Right kidney (tissue), 1 donor: ENCODE measurements at regions not wholly inside any gene's neighbourhood (a gene's known extent, or its start where the extent isn't known, plus 50 kb on each side); places are given as distances from the start of the nearest gene placed in this dataset.
A peak's percentile ranks its signal among the peaks of the same experiment; 100 is the strongest.
"Not testable (repeated sequence)": the region's sequence is repeated elsewhere in the genome, so short reads cannot be mapped to it uniquely, and the experiment has no call there.

Experiments used
- DNase-seq: peaks from one replicate; pipeline ENCODE4 v3.0.0-alpha.2; 2016

DNA sequence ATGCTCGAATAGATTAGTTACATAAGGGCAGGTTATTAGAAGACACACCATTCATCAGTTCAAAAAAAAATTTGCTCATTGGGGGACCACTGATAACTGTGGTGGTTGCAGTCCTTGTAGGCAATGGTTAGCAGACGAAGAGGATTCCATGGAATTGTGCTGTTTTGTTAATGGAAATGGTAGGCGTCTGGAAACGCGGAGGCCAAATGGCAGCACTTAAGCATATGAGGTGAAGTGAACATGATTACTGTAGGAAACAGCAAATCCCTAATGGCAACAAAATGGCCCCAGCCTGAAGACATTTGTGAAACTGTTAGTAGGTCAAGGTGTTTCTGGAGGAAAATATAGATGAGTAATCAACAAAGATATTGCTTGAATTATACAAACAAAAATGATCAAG lies 535.4 kb upstream of the PTPRD start:
- no peak for DNase-seq

DNA sequence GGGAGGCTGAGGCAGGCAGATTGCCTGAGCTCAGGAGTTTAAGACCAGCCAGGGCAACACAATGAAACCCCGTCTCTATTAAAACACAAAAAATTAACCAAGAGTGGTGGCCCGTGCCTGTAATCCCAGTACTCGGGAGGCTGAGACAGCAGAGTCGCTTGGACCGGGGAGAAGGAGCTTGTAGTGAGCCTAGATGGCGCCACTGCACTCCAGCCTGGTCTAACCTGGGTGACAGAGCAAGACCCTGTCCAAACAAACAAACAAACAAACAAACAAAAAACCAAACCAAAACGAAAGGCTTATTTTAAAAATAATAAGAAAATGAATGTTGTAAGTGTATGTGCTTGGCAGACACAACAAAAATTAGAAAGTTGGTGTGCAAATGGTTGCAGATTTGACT lies 536.3 kb upstream of the PTPRD start:
- no peak for DNase-seq

- DNase-seq: no peak
Measured at GRCh38 chr9:11158063-11158462, 545.3 kb upstream of the PTPRD start.

GRCh38 chr9:11158676-11159075 lies 545.9 kb upstream of the PTPRD start:
- DNase-seq: no peak

- DNase-seq: no peak
Measured at GRCh38 chr9:11159318-11159862, 546.6 kb upstream of the PTPRD start.

DNA sequence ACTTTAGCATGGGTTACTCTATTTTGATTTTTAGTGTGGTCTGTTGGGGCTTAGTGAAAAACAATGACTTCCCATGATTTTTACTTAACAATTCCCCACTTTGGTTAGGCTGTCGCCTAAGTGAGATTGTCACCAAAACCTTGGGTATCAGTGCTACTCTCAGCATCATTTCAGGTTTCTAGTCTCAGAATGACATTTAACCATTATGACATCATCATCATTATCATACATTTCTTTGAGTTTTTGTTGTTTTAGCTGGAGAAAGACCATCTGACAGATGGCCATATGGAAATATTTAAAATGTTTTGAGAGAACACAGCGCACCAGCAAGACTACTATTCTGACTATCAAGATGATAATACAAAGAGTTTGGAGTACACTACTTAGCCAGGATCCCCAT lies 551.0 kb upstream of the PTPRD start:
- no peak for DNase-seq

DNA sequence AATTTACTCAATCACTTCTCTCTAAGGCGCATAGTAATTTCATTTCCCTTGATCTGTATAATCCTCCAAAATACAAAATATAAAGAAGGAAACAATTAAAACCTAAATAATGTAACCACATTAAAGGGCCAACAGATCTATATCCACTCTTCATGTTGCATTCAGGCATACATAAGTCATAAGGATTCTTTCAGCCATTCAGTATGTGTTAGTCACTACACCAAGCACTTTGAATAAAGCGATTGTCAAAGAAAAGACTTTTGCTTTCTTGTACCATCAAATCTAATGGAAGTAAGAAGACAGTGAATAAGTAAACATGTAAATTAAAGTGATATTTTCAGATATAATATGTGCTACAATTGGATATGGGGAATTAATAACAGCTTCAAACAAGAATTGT lies 569.2 kb upstream of the PTPRD start:
- no peak for DNase-seq

DNA sequence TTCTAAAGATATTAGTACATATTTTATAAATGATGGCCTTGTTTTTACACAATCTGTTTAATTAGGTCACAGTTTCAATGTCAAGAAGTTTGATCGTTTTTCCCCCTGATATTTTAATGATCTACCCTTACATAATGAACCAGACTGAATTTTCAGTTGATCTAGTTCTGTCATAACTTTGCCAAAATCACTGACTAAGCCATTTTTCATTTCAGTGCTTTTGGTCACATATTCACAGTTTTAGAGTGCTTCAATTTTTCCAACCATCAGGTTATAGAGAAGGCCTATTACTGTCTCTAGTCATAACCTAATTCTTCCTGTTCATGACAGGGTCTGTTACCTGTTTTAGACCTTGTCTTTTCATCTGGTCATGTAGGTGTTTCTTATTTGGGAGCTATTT lies 577.9 kb upstream of the PTPRD start:
- DNase-seq: no peak

- DNase-seq: no peak
Measured at GRCh38 chr9:11192993-11193392, 580.2 kb upstream of the PTPRD start.

DNA sequence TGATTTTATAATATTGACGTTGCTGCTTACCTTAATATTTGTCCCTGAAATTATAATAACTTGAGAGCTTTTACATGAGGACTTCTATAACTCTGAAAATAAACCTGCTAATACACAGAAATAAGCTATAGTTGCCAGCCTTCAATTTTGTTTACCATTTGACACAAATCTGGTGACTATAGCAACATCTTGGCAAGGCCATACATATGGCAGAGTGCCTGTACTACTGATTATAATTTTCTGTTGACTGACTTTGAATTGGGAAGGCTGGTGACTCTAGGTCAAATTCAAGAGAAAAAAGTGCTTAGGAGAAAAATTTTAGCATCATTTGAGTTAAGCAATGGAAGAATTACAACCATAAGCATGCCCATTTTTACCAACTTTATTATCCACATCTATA lies 581.4 kb upstream of the PTPRD start:
- no peak for DNase-seq

GRCh38 chr9:11196840-11197365 lies 584.1 kb upstream of the PTPRD start:
- not testable (repeated sequence) for DNase-seq

DNA sequence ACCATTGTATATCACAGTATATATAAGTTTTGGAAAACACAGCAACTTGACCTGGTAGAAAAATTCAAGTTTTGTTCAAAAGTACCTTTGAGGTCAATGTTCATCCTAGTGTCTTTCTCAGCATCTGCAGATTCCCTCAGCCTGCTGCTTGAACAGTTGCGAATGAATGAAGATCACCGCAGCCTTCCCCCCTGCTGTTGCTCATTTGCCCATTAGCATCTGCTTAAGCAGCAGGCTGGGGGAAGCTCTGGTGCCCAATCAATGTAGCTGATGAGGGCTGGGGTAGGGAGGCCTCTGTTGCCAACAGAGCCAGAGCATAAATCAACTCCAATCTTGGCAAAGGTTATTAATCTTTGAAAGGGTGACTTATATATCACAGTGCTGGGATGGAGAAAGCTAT lies 586.5 kb upstream of the PTPRD start:
- no peak for DNase-seq

GRCh38 chr9:11204521-11204920 lies 591.7 kb upstream of the PTPRD start:
- DNase-seq: no peak

- DNase-seq: no peak
Measured at GRCh38 chr9:11206925-11207324, 594.1 kb upstream of the PTPRD start.

DNA sequence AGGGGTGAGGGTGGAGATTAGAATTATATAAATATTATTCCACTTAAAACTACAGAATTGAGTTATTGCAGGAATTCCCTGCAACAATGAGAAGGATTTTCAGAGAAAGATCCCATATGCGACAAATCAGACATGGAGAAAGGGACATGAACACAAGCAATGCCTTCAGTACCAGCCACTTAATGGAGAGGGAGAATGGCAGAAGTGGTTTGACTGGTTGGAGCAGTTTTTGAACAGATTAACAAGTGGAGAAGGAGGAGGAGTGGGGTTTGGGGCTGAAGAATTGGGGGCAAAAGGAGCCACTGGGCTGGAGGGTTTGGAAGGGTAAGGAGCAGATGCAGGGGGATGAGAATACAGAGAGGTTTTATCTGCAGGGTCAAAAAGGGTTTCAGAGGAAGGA lies 620.9 kb upstream of the PTPRD start:
- DNase-seq: no peak

DNA sequence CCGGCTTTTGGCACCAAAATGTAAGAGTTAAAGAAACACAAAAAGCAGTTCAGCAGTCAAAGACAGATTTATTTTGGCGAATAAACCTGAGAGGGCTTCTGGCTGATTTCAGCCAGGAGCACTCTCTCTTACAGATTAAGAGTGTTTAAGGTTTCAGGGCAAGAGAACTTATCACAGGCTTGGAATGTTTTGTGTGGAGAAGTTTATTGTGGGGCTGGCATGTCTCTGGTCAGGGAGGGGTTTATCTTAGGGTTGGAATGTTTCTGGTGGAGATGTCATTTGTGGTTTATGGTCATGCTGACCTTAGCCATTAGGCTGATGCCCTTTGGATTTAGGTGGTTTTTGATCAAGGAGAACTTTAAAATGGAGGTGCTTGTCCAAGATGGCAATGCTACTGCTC lies 622.3 kb upstream of the PTPRD start:
- no peak for DNase-seq

DNA sequence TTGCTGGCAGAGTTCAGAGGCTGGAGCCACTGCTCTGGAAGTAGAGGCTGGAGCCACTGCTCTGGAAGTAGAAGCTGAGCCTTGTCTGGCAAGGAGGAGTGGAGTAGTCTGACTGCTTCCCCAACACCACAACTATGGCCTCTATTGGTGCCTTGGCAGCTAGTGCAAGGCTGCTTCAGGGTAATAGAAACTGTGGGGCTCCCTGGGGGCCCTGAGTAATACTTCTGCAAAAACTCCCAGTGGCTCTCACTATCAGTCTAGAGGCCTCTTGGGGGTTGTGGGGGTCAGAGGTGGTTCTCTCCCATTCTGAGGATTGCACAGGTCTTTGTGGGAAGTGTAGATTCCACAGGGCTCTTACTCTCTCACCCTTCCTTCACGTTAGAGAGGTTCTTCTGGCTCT lies 629.0 kb upstream of the PTPRD start:
- DNase-seq: no peak

DNA sequence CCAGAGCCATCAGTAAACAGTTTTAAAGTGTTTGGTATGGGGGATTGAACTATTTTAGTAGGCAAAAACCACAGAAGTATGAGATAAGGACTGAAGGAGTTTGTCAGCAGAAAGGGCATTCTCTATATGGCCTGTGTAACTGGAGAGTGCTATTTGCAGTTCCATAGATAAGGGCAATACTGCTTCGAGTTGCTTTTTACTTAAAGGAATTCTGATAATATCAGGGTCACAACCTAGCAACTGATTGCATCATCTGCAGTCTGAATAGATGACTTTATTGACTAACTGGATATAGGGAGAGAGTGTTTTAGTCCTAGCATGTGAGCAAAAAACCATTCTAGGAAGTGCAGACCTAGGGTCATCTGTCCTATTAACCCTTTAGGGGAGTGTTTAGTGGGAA lies 645.2 kb upstream of the PTPRD start:
- no peak for DNase-seq

DNA sequence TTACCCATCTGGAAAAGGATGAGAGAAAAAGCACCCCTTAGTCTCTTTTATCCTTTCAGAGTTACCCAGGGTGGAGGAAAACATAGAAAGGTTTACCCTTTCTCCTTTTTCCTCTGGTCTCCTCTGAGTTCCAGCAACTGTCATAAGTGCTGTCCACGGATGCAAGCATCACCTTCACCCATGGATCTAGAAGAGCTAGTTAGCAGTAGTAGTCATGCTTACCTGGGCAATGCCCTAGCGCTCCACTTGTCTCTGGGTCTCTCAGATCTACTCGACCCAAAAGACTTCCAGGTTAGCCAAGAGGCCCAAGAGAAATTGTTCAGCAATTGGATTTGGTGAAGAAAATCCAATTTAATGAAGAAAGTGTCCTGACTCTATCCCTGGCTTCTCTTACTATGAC lies 656.2 kb upstream of the PTPRD start:
- DNase-seq: no peak

DNA sequence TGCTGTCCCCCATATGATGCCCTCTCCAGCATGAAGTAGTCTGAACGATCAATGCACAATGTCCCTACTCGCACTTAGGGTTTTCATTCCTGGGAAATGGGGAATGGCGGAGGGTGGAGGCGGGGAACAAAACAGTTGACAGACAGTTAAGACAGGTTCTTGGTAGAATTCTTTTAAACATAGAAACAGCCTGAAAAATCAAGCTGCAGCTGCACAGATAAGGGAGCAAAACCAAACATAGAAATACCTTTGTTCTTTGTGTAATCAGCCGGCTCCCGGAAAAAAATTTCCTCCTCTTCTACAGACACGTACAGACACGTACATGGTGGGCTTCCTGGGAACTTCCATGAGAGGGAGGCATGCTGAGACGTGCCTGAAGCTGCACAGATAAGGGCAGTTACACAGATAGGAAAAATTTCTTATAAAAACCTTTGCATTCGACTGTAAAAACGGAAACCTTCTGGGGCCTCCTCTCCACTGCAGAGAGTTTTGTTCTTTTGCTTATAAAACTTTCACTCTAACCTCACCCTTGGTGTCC lies 662.4 kb upstream of the PTPRD start:
- DNase-seq: no peak

- DNase-seq: peak; percentile 1
Measured at GRCh38 chr9:11312966-11313365, 700.2 kb upstream of the PTPRD start.

- DNase-seq: no peak
Measured at GRCh38 chr9:11318946-11319345, 706.1 kb upstream of the PTPRD start.

- peak; percentile 3 for DNase-seq
Measured at GRCh38 chr9:11319538-11319937, 706.7 kb upstream of the PTPRD start.

GRCh38 chr9:11320989-11321388 lies 708.2 kb upstream of the PTPRD start:
- DNase-seq: no peak

GRCh38 chr9:11323457-11323856 lies 710.7 kb upstream of the PTPRD start:
- DNase-seq: no peak
